HCT116 (cell line): ENCODE measurements at regions not wholly inside any gene's neighbourhood (a gene's known extent, or its start where the extent isn't known, plus 50 kb on each side); places are given as distances from the start of the nearest gene placed in this dataset.

Source experiments
- ATAC-seq: fragments of 200-7000 bp; cut with Tn5 transposase; 2 replicates; pipeline ENCODE4 v1.9.1; 2020; ENCODE audit warnings: mild to moderate bottlenecking, moderate library complexity
- BruUV-seq: library from RNA; stranded (reverse); fragments of 400-500 nt; replicated peaks from 2 replicates; lab custom pipeline; 2021; lab: Mats Ljungman, UMichigan
- CTCF ChIA-PET: fragments of 300-600 bp; sonication (Branson Sonifier 250); formaldehyde crosslinking; loops from one replicate; lab custom pipeline; 2021; ENCODE audit warnings: antibody characterized with exemption; lab: Charles Lee
- POLR2A ChIA-PET: fragments of 300-600, 350-600 bp; sonication (Branson Sonifier 250); formaldehyde crosslinking; loops from one replicate; lab custom pipeline; 2021; ENCODE audit warnings: antibody characterized with exemption; lab: Charles Lee
- RAD21 ChIA-PET, 2 experiments: fragments of 300-600 bp; sonication (Branson Sonifier 250); formaldehyde crosslinking; loops; one replicate each; lab custom pipeline; 2023; ENCODE audit warnings: low total read pairs in 2 of 2; ENCODE audit not compliant: uncharacterized antibody in 2 of 2, unreplicated experiment in 2 of 2, low non-redundant PET in 1 of 2; lab: Charles Lee
- DNase-seq: peaks from one replicate; pipeline ENCODE4 v3.0.0-alpha.2; 2010; ENCODE audit warnings: low read depth, low spot score
- H2AFZ ChIP-seq: fragments of 200-600 bp; shearing (Covaris generic), sonication (generic); 2 replicates; pipeline ENCODE4 v1.6.1; 2017; ENCODE audit warnings: low read depth, mixed run types, mixed read lengths, antibody characterized with exemption, low read length; ENCODE audit not compliant: poor library complexity, severe bottlenecking
- H3K27ac ChIP-seq: 2 replicates; pipeline ENCODE4 v1.5.1; 2012; ENCODE audit warnings: low read depth, low read length
- H3K27me3 ChIP-seq: fragments of 200-600 bp; sonication (generic); 2 replicates; pipeline ENCODE4 v1.6.1; 2016; ENCODE audit warnings: mixed run types, low read length, mixed read lengths; ENCODE audit not compliant: insufficient read depth
- H3K36me3 ChIP-seq, 2 experiments: fragments of 200-500 bp in 1 of 2; fragments of 200-600 bp in 1 of 2; sonication (Bioruptor generic) in 1 of 2; sonication (generic) in 1 of 2; 2 replicates each; pipeline versions ENCODE4 v1.5.1 to v1.6.1; 2014 to 2016; ENCODE audit warnings: low read length in 2 of 2, inconsistent platforms in 1 of 2, mixed read lengths in 1 of 2, mixed run types in 1 of 2; ENCODE audit not compliant: insufficient read depth in 2 of 2, control insufficient read depth in 1 of 2
- H3K4me1 ChIP-seq, 2 experiments: fragments of 200-600 bp in 1 of 2; sonication (generic) in 1 of 2; 2 replicates each; pipeline versions ENCODE4 v1.5.1 to v1.6.1; 2012 to 2017; ENCODE audit warnings: low read length in 2 of 2, inconsistent platforms in 1 of 2, mild to moderate bottlenecking in 1 of 2, mixed read lengths in 1 of 2, mixed run types in 1 of 2, moderate library complexity in 1 of 2; ENCODE audit not compliant: insufficient read depth in 2 of 2, control insufficient read depth in 1 of 2
- H3K4me2 ChIP-seq: fragments of 200-600 bp; sonication (generic); 2 replicates; pipeline ENCODE4 v1.6.1; 2017; ENCODE audit warnings: mixed run types, low read length, mixed read lengths
- H3K4me3 ChIP-seq, 2 experiments: fragments of 200-600 bp in 1 of 2; sonication (generic) in 1 of 2; replicated peaks in 1 of 2; 2 replicates each; pipeline ENCODE4 v1.5.1; 2011 to 2016; ENCODE audit warnings: low read length in 2 of 2, control low read depth in 1 of 2, low read depth in 1 of 2, mild to moderate bottlenecking in 1 of 2, mixed read lengths in 1 of 2, mixed run types in 1 of 2
- H3K79me2 ChIP-seq: fragments of 200-600 bp; sonication (generic); 2 replicates; pipeline ENCODE4 v1.6.1; 2017; ENCODE audit warnings: mild to moderate bottlenecking, mixed run types, low read length, moderate library complexity, mixed read lengths; ENCODE audit not compliant: insufficient read depth
- H3K9ac ChIP-seq: fragments of 200-600 bp; sonication (generic); 2 replicates; pipeline ENCODE4 v1.6.1; 2016; ENCODE audit warnings: low read length, mixed read lengths
- H3K9me2 ChIP-seq: fragments of 200-600 bp; sonication (generic), shearing (Covaris generic); 2 replicates; pipeline ENCODE4 v1.6.1; 2017; ENCODE audit warnings: mixed run types, mild to moderate bottlenecking, moderate library complexity; ENCODE audit not compliant: insufficient read depth
- H3K9me3 ChIP-seq, 2 experiments: fragments of 200-500 bp in 1 of 2; fragments of 200-600 bp in 1 of 2; sonication (Bioruptor generic) in 1 of 2; sonication (generic) in 1 of 2; 2 replicates each; pipeline ENCODE4 v1.6.1; 2014 to 2017; ENCODE audit warnings: low read length in 2 of 2, mixed read lengths in 2 of 2, inconsistent platforms in 1 of 2, low read depth in 1 of 2, mild to moderate bottlenecking in 1 of 2, mixed run types in 1 of 2, moderate library complexity in 1 of 2; ENCODE audit not compliant: control insufficient read depth in 1 of 2, insufficient read depth in 1 of 2
- H4K20me1 ChIP-seq: fragments of 200-600 bp; sonication (generic), shearing (Covaris generic); 2 replicates; pipeline ENCODE4 v1.6.1; 2017; ENCODE audit warnings: mixed run types, mild to moderate bottlenecking, moderate library complexity; ENCODE audit not compliant: insufficient read depth
- ELF1 ChIP-seq: IDR thresholded peaks from 2 replicates; pipeline ENCODE4 v1.6.1; 2012; ENCODE audit warnings: low read depth, borderline replicate concordance
- EZH2 ChIP-seq: fragments of 200-600 bp; sonication (generic); IDR thresholded peaks from 2 replicates; pipeline ENCODE4 v1.6.1; 2017; ENCODE audit warnings: antibody characterized with exemption, mixed run types
- RAD21 ChIP-seq: IDR thresholded peaks from 2 replicates; pipeline ENCODE4 v1.6.1; 2012; ENCODE audit warnings: low read depth, mild to moderate bottlenecking
- TCF7L2 ChIP-seq: IDR thresholded peaks from 2 replicates; pipeline ENCODE4 v1.7.0; 2011; ENCODE audit warnings: borderline replicate concordance, inconsistent platforms; ENCODE audit not compliant: insufficient read depth, insufficient read length; ENCODE audit errors: extremely low read depth
- ZNF274 ChIP-seq: fragments of 200-500 bp; sonication (Bioruptor generic); IDR thresholded peaks from 2 replicates; pipeline ENCODE4 v1.6.1; 2014; ENCODE audit warnings: mild to moderate bottlenecking, low read depth, low read length, inconsistent platforms
- intact Hi-C: fragments of 100-400 bp; cut with micrococcal nuclease; formaldehyde crosslinking; loops from 2 replicates; pipeline ENCODE4 v1.10.0; 2022
- TF ChIP-seq, protein P1 (sequence below): IDR thresholded peaks from 2 replicates; pipeline ENCODE4 v1.6.1; 2011; ENCODE audit warnings: mild to moderate bottlenecking, low read length, moderate library complexity; ENCODE audit not compliant: insufficient replicate concordance; ENCODE audit errors: extremely low read depth
- TF ChIP-seq, protein P2 (sequence below), 3 experiments: fragments of 200-600 bp in 1 of 3; sonication (generic) in 1 of 3; IDR thresholded peaks in 2 of 3; conservative IDR thresholded peaks in 1 of 3; 2 replicates each; pipeline ENCODE4 v1.5.1; 2012 to 2017; ENCODE audit warnings: low read depth in 2 of 3, low read length in 2 of 3, antibody characterized with exemption in 1 of 3, borderline replicate concordance in 1 of 3, control low read depth in 1 of 3, mild to moderate bottlenecking in 1 of 3, mixed read lengths in 1 of 3, mixed run types in 1 of 3, moderate library complexity in 1 of 3; ENCODE audit not compliant: insufficient read depth in 1 of 3
- TF ChIP-seq, protein P3 (sequence below): IDR thresholded peaks from 2 replicates; pipeline ENCODE4 v1.6.1; 2012

DNA sequence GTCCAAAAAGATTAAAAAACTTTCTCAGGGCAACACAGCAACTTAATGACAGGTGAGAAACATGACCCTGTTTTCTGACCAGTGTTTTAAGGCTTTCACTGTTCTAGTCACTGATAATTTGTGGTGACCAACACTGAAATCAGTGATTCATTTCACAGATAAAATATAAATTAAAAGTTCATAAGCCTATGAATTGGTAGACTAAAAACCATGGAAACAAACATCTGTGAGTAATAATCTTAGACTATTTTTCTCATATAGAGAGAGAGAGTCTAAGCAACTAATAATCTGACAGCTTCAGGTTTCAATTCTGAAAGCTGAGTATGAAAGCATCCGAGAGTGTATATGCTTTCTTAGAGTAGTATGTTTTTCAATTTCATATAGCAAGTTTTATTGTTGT is 536.9 kb downstream of the ADGRL2 start:
- no TSS peak for BruUV-seq
- Histone ChIP-seq H3K4me2 (no peak overlapping the region), H3K36me3 (no peaks in the 10 kb centered on the region), H3K4me1 (no peaks in the 10 kb centered on the region), H2AFZ (no peak overlapping the region), H3K27ac (no peak overlapping the region), H3K9me2 (no peaks in the 10 kb centered on the region), H4K20me1 (no peaks in the 10 kb centered on the region), H3K9me3 (peaks cover 0 to 3% of the 10 kb centered on the region in 2 experiments; a peak in 1 of 4 replicates), H3K79me2 (no peaks in the 10 kb centered on the region), H3K27me3 (no peaks in the 10 kb centered on the region), H3K9ac (no peak overlapping the region), H3K4me3 (no peak overlapping the region)
- POLR2A ChIA-PET: no interaction called here
- RAD21 ChIA-PET: no interaction called here
- intact Hi-C loops: no loop called here
- no peak for TF ChIP-seq ELF1
- TF ChIP-seq, protein P1, sequence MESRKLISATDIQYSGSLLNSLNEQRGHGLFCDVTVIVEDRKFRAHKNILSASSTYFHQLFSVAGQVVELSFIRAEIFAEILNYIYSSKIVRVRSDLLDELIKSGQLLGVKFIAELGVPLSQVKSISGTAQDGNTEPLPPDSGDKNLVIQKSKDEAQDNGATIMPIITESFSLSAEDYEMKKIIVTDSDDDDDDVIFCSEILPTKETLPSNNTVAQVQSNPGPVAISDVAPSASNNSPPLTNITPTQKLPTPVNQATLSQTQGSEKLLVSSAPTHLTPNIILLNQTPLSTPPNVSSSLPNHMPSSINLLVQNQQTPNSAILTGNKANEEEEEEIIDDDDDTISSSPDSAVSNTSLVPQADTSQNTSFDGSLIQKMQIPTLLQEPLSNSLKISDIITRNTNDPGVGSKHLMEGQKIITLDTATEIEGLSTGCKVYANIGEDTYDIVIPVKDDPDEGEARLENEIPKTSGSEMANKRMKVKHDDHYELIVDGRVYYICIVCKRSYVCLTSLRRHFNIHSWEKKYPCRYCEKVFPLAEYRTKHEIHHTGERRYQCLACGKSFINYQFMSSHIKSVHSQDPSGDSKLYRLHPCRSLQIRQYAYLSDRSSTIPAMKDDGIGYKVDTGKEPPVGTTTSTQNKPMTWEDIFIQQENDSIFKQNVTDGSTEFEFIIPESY: no peak
- TF ChIP-seq RAD21: no peak
- CTCF ChIA-PET: no interaction called here
- no peak for ATAC-seq
- DNase-seq: no peak

DNA sequence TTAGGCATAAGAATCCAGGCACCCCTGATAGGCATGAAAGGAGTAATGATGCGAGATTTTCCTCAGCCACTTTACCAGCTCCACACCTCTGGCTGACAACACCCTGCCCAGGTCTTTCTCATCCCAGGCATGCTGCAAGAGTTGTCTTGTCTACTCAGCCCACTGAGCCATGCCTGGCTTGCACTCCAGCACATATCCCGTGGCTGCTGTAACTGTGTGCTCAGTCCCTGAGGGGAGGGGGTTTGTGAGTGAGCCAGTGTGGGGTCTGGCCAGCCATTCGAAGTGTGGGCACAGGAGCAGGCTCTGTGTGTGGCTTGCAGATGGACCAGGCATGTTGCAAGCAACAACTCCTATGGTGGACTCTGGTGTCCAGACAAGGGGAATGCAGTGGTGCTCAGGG is 529.6 kb downstream of the ADGRL2 start:
- Histone ChIP-seq H3K4me1 (no peaks in the 10 kb centered on the region), H3K9me3 (no peaks in the 10 kb centered on the region; a peak in 2 of 4 replicates), H3K27ac (no peak overlapping the region), H3K36me3 (no peaks in the 10 kb centered on the region), H3K9me2 (no peaks in the 10 kb centered on the region), H4K20me1 (no peaks in the 10 kb centered on the region), H3K9ac (no peak overlapping the region), H3K79me2 (no peaks in the 10 kb centered on the region), H2AFZ (no peak overlapping the region), H3K4me2 (no peak overlapping the region), H3K4me3 (no peak overlapping the region), H3K27me3 (no peaks in the 10 kb centered on the region)
- RAD21 ChIA-PET: no interaction called here
- CTCF ChIA-PET: no interaction called here
- POLR2A ChIA-PET: no interaction called here
- TF ChIP-seq TCF7L2 (no peak), ZNF274 (no peak), EZH2 (no peak)
- TF ChIP-seq, protein P1: no peak
- TF ChIP-seq, protein P2, sequence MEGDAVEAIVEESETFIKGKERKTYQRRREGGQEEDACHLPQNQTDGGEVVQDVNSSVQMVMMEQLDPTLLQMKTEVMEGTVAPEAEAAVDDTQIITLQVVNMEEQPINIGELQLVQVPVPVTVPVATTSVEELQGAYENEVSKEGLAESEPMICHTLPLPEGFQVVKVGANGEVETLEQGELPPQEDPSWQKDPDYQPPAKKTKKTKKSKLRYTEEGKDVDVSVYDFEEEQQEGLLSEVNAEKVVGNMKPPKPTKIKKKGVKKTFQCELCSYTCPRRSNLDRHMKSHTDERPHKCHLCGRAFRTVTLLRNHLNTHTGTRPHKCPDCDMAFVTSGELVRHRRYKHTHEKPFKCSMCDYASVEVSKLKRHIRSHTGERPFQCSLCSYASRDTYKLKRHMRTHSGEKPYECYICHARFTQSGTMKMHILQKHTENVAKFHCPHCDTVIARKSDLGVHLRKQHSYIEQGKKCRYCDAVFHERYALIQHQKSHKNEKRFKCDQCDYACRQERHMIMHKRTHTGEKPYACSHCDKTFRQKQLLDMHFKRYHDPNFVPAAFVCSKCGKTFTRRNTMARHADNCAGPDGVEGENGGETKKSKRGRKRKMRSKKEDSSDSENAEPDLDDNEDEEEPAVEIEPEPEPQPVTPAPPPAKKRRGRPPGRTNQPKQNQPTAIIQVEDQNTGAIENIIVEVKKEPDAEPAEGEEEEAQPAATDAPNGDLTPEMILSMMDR (IDR thresholded peaks at IDR 0.05 in 2 of 3, conservative IDR thresholded peaks at IDR 0.05 in 1 of 3; ENCODE audit: borderline replicate concordance in 1 of 3, insufficient read depth in 1 of 3, low read depth in 2 of 3, low read length in 2 of 3): no peak
- TF ChIP-seq, protein P3, sequence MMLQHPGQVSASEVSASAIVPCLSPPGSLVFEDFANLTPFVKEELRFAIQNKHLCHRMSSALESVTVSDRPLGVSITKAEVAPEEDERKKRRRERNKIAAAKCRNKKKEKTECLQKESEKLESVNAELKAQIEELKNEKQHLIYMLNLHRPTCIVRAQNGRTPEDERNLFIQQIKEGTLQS: no peak
- ATAC-seq (no peak), DNase-seq (no peak)
- intact Hi-C loops: no loop called here
- BruUV-seq: no TSS peak
